IgD-negative memory B cell (primary cell): ENCODE measurements at regions not wholly inside any gene's neighbourhood (a gene's known extent, or its start where the extent isn't known, plus 50 kb on each side); places are given as distances from the start of the nearest gene placed in this dataset.

Experiments used
- H3K27ac Mint-ChIP-seq, 3 donors: one replicate each; pipeline ENCODE4 v1.8.0; 2020 to 2022; ENCODE audit warnings: mild to moderate bottlenecking in 3 of 3, mixed read lengths in 3 of 3, moderate library complexity in 1 of 3
- H3K27me3 Mint-ChIP-seq: one replicate; pipeline ENCODE4 v1.8.0; 2021; ENCODE audit warnings: mixed read lengths
- H3K36me3 Mint-ChIP-seq: one replicate; pipeline ENCODE4 v1.8.0; 2020; ENCODE audit warnings: mild to moderate bottlenecking, mixed read lengths
- H3K4me1 Mint-ChIP-seq, 3 donors: one replicate each; pipeline ENCODE4 v1.8.0; 2020 to 2022; ENCODE audit warnings: mixed read lengths in 3 of 3, mild to moderate bottlenecking in 1 of 3
- H3K4me3 Mint-ChIP-seq, 4 donors: one replicate each; pipeline ENCODE4 v1.8.0; 2020 to 2022; ENCODE audit warnings: mild to moderate bottlenecking in 4 of 4, mixed read lengths in 4 of 4, moderate library complexity in 3 of 4
- H3K9me3 Mint-ChIP-seq, 3 donors: one replicate each; pipeline ENCODE4 v1.8.0; 2020 to 2021; ENCODE audit warnings: mixed read lengths in 3 of 3, mild to moderate bottlenecking in 1 of 3

DNA sequence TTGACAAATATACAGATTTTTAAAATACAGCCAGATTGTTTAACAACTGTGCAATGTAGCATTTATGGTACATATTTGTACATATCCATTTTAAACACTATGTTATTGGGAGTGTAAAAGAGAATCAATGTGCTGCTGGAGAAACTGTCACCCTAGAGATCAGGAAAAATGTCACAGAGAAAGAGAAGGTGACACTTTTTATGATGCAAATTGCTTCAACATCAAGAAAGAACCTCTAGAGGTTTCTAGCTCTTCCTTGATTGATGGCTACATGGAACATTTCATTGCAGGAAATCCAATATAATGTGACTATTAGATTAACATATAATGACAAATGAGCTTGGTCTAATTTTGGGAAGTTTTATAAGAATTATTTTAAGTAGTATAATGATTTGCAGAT is 1491.2 kb upstream of the PCDH20 start:
- H3K4me1 Mint-ChIP-seq: no peaks in the 10 kb centered on the region
- H3K4me3 Mint-ChIP-seq: no peak overlapping the region

GRCh38 chr13:62906469-62906868 is 1490.8 kb upstream of the PCDH20 start:
- Mint-ChIP-seq H3K27ac (no peak overlapping the region), H3K36me3 (no peaks in the 10 kb centered on the region), H3K9me3 (peaks cover 0 to 3% (median 0%) of the 10 kb centered on the region in 3 donors), H3K27me3 (no peaks in the 10 kb centered on the region), H3K4me3 (no peak overlapping the region), H3K4me1 (no peaks in the 10 kb centered on the region)

More for the DNA sequence above, 1491.2 kb upstream of the PCDH20 start:
- H3K36me3 Mint-ChIP-seq: no peaks in the 10 kb centered on the region
- peaks cover 0 to 3% (median 0%) of the 10 kb centered on the region in 3 donors for H3K9me3 Mint-ChIP-seq
- no peak overlapping the region for H3K27ac Mint-ChIP-seq
- H3K27me3 Mint-ChIP-seq: no peaks in the 10 kb centered on the region

GRCh38 chr13:62887046-62887445 is 1471.4 kb upstream of the PCDH20 start:
- Mint-ChIP-seq H3K27ac (no peak overlapping the region), H3K27me3 (no peaks in the 10 kb centered on the region), H3K4me1 (no peaks in the 10 kb centered on the region)

GRCh38 chr13:62879071-62879470 is 1463.4 kb upstream of the PCDH20 start:
- H3K4me3 Mint-ChIP-seq: no peak overlapping the region
- peaks cover 0 to 22% (median 13%) of the 10 kb centered on the region in 3 donors for H3K9me3 Mint-ChIP-seq
- H3K4me1 Mint-ChIP-seq: no peaks in the 10 kb centered on the region
- H3K27ac Mint-ChIP-seq: no peak overlapping the region
- no peaks in the 10 kb centered on the region for H3K27me3 Mint-ChIP-seq
- H3K36me3 Mint-ChIP-seq: no peaks in the 10 kb centered on the region

More at GRCh38 chr13:62887046-62887445, 1471.4 kb upstream of the PCDH20 start:
- no peak overlapping the region for H3K4me3 Mint-ChIP-seq
- H3K36me3 Mint-ChIP-seq: no peaks in the 10 kb centered on the region
- H3K9me3 Mint-ChIP-seq: peaks cover 2 to 18% (median 4%) of the 10 kb centered on the region in 3 donors

- H3K9me3 Mint-ChIP-seq: peaks cover 2 to 11% (median 8%) of the 10 kb centered on the region in 3 donors
Measured at GRCh38 chr13:62875118-62875640, 1459.5 kb upstream of the PCDH20 start.

GRCh38 chr13:62850331-62850730 is 1434.7 kb upstream of the PCDH20 start:
- H3K9me3 Mint-ChIP-seq: peaks cover 0 to 9% (median 6%) of the 10 kb centered on the region in 3 donors
- H3K27me3 Mint-ChIP-seq: no peaks in the 10 kb centered on the region
- peaks cover 0 to 3% (median 0%) of the 10 kb centered on the region in 3 donors for H3K4me1 Mint-ChIP-seq
- no peak overlapping the region for H3K4me3 Mint-ChIP-seq
- no peak overlapping the region for H3K27ac Mint-ChIP-seq
- H3K36me3 Mint-ChIP-seq: no peaks in the 10 kb centered on the region

More at GRCh38 chr13:62875118-62875640, 1459.5 kb upstream of the PCDH20 start:
- Mint-ChIP-seq H3K4me1 (no peaks in the 10 kb centered on the region), H3K27ac (no peak overlapping the region), H3K4me3 (no peak overlapping the region), H3K27me3 (no peaks in the 10 kb centered on the region), H3K36me3 (no peaks in the 10 kb centered on the region)

GRCh38 chr13:62847520-62847919 is 1431.9 kb upstream of the PCDH20 start:
- no peaks in the 10 kb centered on the region for H3K36me3 Mint-ChIP-seq

GRCh38 chr13:62846302-62846701 is 1430.7 kb upstream of the PCDH20 start:
- peaks cover 0 to 3% (median 0%) of the 10 kb centered on the region in 3 donors for H3K4me1 Mint-ChIP-seq
- H3K9me3 Mint-ChIP-seq: peaks cover 0 to 9% (median 2%) of the 10 kb centered on the region in 3 donors
- no peaks in the 10 kb centered on the region for H3K36me3 Mint-ChIP-seq
- no peak overlapping the region for H3K4me3 Mint-ChIP-seq
- H3K27ac Mint-ChIP-seq: no peak overlapping the region
- H3K27me3 Mint-ChIP-seq: no peaks in the 10 kb centered on the region

More at GRCh38 chr13:62847520-62847919, 1431.9 kb upstream of the PCDH20 start:
- H3K27me3 Mint-ChIP-seq: no peaks in the 10 kb centered on the region
- no peak overlapping the region for H3K4me3 Mint-ChIP-seq
- no peak overlapping the region for H3K27ac Mint-ChIP-seq
- peaks cover 0 to 3% (median 0%) of the 10 kb centered on the region in 3 donors for H3K4me1 Mint-ChIP-seq
- peaks cover 0 to 6% (median 2%) of the 10 kb centered on the region in 3 donors for H3K9me3 Mint-ChIP-seq

DNA sequence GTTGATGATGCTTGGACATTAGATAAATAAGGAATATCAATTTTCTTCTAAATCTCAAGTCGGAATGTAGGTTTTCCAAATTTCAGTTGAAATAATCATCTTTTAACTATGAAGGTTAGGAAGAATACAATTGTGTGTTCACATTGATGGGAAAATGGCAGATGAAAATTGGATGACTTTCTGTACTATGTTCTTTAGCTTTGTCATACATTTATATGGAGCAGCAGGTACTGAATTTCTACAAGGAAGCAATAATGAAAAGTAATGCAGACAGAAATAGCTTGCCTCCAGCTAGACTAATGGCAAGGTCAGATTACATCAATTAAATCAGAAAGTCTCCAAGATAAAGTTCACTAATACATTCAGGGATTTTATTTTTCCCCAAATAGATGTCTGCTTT is 1423.7 kb upstream of the PCDH20 start:
- Mint-ChIP-seq H3K27ac (no peak overlapping the region), H3K4me3 (no peak overlapping the region), H3K9me3 (peaks cover 0 to 3% (median 0%) of the 10 kb centered on the region in 3 donors), H3K36me3 (no peaks in the 10 kb centered on the region), H3K27me3 (no peaks in the 10 kb centered on the region), H3K4me1 (peaks cover 0 to 1% (median 0%) of the 10 kb centered on the region in 3 donors)

DNA sequence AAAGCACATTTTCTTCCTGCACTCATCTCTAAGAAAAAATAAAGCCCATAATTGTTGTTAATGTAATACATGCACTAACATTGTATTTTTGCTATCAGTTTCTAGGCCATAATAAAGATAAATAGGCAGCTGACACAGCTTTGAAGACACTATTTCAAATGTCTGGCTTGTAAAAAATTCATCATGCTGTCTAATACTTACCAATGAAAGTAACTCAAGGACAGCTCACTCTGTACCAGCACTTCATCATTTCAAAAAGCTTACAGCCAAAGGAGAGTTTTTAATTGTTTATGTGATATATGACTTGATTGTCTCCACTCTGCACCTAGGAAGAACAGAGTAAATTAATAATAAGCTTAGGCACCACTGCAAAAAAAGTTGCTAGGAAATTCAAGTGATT is 1423.3 kb upstream of the PCDH20 start:
- peaks cover 0 to 1% (median 0%) of the 10 kb centered on the region in 3 donors for H3K4me1 Mint-ChIP-seq
- peaks cover 0 to 3% (median 0%) of the 10 kb centered on the region in 3 donors for H3K9me3 Mint-ChIP-seq
- no peak overlapping the region for H3K27ac Mint-ChIP-seq
- no peaks in the 10 kb centered on the region for H3K36me3 Mint-ChIP-seq
- H3K4me3 Mint-ChIP-seq: no peak overlapping the region
- H3K27me3 Mint-ChIP-seq: no peaks in the 10 kb centered on the region

DNA sequence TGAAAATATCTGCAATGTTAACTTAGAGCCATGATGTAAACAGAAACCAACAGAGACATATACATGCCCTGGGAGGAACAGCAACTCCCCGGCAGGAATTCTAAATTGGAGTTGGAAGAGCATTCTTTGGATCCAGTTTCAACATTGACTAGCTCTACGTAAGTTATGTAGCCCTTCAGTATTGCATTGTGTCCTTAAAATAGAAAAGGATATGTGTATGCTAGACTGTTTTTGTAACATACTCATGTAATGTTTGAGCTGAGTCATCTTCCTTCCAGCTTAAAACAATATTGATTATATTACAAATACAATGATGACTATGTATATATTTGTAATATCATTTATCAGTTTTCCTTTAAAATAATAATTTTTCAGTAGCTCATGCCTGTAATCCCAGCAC is 1422.2 kb upstream of the PCDH20 start:
- no peaks in the 10 kb centered on the region for H3K27me3 Mint-ChIP-seq
- peaks cover 0 to 3% (median 0%) of the 10 kb centered on the region in 3 donors for H3K9me3 Mint-ChIP-seq
- no peak overlapping the region for H3K4me3 Mint-ChIP-seq
- no peaks in the 10 kb centered on the region for H3K36me3 Mint-ChIP-seq
- H3K4me1 Mint-ChIP-seq: peaks cover 0 to 1% (median 0%) of the 10 kb centered on the region in 3 donors
- H3K27ac Mint-ChIP-seq: no peak overlapping the region

DNA sequence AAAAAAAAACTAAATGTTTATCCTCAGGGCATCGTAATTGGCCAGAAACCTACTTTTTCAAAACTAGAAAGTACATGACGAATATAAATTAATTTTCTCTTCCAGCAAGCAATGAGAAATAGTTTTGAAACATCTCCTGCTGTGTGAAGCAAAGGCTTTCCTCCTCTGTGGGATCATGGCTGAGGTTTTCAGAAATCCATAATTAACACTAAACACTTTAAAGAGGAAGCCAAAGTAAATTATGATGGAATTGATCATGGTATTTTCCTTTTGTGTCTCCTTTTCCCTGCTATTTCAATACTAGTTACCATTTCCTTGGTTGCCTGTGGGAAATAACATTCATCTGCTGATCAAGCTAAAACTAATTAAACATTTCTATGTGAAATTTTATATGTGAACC is 1413.8 kb upstream of the PCDH20 start:
- no peak overlapping the region for H3K27ac Mint-ChIP-seq
- no peaks in the 10 kb centered on the region for H3K27me3 Mint-ChIP-seq
- peaks cover 0 to under 1% (median 0%) of the 10 kb centered on the region in 3 donors for H3K4me1 Mint-ChIP-seq
- H3K9me3 Mint-ChIP-seq: peaks cover 0 to 5% (median 3%) of the 10 kb centered on the region in 3 donors
- H3K36me3 Mint-ChIP-seq: no peaks in the 10 kb centered on the region
- H3K4me3 Mint-ChIP-seq: no peak overlapping the region

DNA sequence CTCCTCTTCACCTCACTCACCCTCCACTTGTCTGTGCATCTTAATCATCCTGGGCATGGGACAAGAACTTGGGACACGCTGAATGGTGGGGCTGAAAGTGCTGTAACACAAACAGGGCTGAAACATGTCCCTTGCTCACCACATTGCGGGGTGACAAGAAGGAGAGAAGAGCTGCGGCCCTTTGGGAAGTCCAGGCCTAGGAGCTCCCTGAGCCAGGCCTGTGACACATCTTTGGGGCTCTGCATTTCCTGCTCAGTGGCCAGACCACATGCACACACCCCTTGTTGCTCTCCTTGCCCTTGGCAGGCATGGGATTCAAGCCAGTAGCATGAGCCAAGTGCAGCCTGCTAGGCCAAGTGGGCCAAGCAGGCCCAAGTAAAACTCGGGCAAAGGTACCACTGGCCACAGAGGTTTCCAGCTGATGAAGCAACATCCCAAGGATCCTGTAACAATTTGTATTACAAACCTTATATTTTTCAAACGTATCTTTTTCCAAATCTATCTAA is 1384.3 kb upstream of the PCDH20 start:
- Mint-ChIP-seq H3K27me3 (no peaks in the 10 kb centered on the region), H3K27ac (no peak overlapping the region), H3K4me1 (no peaks in the 10 kb centered on the region), H3K9me3 (peaks cover 0 to 5% (median 2%) of the 10 kb centered on the region in 3 donors), H3K36me3 (no peaks in the 10 kb centered on the region), H3K4me3 (no peak overlapping the region)

GRCh38 chr13:62799038-62799535 is 1383.4 kb upstream of the PCDH20 start:
- H3K27ac Mint-ChIP-seq: no peak overlapping the region
- peaks cover 0 to 5% (median 2%) of the 10 kb centered on the region in 3 donors for H3K9me3 Mint-ChIP-seq
- H3K4me3 Mint-ChIP-seq: no peak overlapping the region
- no peaks in the 10 kb centered on the region for H3K4me1 Mint-ChIP-seq
- H3K27me3 Mint-ChIP-seq: no peaks in the 10 kb centered on the region
- H3K36me3 Mint-ChIP-seq: no peaks in the 10 kb centered on the region

DNA sequence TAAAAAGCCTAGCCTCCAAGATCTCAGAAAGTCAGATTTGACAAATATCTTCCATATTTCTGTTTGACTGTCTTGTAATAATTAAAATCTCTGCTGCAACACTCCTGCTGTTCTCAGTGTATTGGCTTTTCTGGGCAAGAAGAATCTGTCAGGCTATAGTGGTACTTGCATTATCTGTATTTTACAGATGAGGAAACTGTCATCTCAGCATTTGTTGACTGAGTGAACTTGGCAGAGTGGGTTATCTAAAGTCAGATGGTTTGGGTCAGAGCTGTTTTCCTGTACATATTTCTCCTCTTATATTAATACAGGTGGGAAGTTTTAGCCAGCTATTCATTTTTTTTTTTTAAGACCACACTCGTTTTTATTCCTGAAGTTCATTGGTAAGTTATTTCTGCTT is 1378.2 kb upstream of the PCDH20 start:
- Mint-ChIP-seq H3K4me3 (no peak overlapping the region), H3K4me1 (no peaks in the 10 kb centered on the region), H3K27ac (no peak overlapping the region), H3K36me3 (no peaks in the 10 kb centered on the region), H3K27me3 (no peaks in the 10 kb centered on the region), H3K9me3 (peaks cover 0 to 3% (median 2%) of the 10 kb centered on the region in 3 donors)

DNA sequence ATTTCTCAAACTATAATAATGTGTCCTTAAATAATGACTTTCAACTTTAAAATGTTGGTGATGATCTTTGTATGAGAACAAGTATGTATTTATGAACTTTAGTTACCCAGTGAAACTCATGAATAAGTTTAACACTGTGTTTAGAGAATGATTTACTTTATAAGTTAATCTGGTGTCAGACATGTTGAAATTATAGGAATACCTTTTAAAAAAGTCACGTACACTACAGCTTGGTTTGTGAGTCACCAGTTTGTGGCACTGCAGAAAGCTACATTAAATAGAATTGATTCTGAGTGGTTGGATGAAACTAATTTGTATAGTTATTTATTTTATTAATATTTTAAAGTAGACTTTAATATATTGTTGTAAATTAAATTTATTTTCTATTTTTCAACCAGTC is 1366.2 kb upstream of the PCDH20 start:
- no peak overlapping the region for H3K27ac Mint-ChIP-seq
- peaks cover 0 to 4% (median 0%) of the 10 kb centered on the region in 3 donors for H3K9me3 Mint-ChIP-seq
- H3K36me3 Mint-ChIP-seq: no peaks in the 10 kb centered on the region
- no peaks in the 10 kb centered on the region for H3K4me1 Mint-ChIP-seq
- no peaks in the 10 kb centered on the region for H3K27me3 Mint-ChIP-seq
- H3K4me3 Mint-ChIP-seq: no peak overlapping the region
